Neural cell (in vitro differentiated cells): ENCODE measurements at regions not wholly inside any gene's neighbourhood (a gene's known extent, or its start where the extent isn't known, plus 50 kb on each side); places are given as distances from the start of the nearest gene placed in this dataset.

Source experiments
- TF ChIP-seq, protein P1 (sequence below): fragments of 450-650 bp; IDR thresholded peaks from 2 replicates; pipeline ENCODE4 v1.5.1; 2014; ENCODE audit warnings: antibody characterized with exemption, mild to moderate bottlenecking, moderate library complexity; ENCODE audit not compliant: poor library complexity, severe bottlenecking
- TF ChIP-seq, protein P2 (sequence below): IDR thresholded peaks from 2 replicates; pipeline ENCODE4 v1.6.1; 2012; ENCODE audit warnings: borderline replicate concordance

DNA sequence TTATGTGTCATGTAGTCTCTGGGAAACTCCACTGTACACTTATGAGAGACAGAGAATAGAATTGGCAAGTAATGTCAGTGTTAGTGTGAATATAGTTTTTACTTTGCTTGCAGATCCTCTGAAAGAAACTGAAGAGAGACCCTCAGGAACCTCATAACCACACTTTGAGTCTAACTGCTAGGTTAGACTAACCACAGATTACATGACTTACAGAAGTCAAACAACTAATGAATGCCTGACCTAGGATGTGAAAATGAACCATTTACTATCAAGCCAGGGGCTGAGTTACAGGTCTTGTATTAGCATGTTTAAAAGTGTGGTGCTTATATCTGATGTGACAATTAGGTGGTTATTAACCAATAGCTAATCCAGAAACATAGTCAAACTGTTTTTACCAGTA is 280.4 kb upstream of the LRATD1 start:
- TF ChIP-seq, protein P1, sequence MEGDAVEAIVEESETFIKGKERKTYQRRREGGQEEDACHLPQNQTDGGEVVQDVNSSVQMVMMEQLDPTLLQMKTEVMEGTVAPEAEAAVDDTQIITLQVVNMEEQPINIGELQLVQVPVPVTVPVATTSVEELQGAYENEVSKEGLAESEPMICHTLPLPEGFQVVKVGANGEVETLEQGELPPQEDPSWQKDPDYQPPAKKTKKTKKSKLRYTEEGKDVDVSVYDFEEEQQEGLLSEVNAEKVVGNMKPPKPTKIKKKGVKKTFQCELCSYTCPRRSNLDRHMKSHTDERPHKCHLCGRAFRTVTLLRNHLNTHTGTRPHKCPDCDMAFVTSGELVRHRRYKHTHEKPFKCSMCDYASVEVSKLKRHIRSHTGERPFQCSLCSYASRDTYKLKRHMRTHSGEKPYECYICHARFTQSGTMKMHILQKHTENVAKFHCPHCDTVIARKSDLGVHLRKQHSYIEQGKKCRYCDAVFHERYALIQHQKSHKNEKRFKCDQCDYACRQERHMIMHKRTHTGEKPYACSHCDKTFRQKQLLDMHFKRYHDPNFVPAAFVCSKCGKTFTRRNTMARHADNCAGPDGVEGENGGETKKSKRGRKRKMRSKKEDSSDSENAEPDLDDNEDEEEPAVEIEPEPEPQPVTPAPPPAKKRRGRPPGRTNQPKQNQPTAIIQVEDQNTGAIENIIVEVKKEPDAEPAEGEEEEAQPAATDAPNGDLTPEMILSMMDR: no peak
- TF ChIP-seq, protein P2, sequence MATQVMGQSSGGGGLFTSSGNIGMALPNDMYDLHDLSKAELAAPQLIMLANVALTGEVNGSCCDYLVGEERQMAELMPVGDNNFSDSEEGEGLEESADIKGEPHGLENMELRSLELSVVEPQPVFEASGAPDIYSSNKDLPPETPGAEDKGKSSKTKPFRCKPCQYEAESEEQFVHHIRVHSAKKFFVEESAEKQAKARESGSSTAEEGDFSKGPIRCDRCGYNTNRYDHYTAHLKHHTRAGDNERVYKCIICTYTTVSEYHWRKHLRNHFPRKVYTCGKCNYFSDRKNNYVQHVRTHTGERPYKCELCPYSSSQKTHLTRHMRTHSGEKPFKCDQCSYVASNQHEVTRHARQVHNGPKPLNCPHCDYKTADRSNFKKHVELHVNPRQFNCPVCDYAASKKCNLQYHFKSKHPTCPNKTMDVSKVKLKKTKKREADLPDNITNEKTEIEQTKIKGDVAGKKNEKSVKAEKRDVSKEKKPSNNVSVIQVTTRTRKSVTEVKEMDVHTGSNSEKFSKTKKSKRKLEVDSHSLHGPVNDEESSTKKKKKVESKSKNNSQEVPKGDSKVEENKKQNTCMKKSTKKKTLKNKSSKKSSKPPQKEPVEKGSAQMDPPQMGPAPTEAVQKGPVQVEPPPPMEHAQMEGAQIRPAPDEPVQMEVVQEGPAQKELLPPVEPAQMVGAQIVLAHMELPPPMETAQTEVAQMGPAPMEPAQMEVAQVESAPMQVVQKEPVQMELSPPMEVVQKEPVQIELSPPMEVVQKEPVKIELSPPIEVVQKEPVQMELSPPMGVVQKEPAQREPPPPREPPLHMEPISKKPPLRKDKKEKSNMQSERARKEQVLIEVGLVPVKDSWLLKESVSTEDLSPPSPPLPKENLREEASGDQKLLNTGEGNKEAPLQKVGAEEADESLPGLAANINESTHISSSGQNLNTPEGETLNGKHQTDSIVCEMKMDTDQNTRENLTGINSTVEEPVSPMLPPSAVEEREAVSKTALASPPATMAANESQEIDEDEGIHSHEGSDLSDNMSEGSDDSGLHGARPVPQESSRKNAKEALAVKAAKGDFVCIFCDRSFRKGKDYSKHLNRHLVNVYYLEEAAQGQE: no peak
